Stomach (tissue), 8 donors: ENCODE measurements at regions not wholly inside any gene's neighbourhood (a gene's known extent, or its start where the extent isn't known, plus 50 kb on each side); places are given as distances from the start of the nearest gene placed in this dataset.

Experiments
- DNase-seq, 2 donors: peaks; one replicate each; pipeline versions ENCODE4 v3.0.0 to v3.0.0-alpha.2; 2013 to 2019
- H3K27ac ChIP-seq, 5 donors: fragments of 200-600 bp in 4 of 5; sonication (generic) in 4 of 5; one replicate each; pipeline ENCODE4 v1.5.1; 2013 to 2019; ENCODE audit warnings: mild to moderate bottlenecking in 1 of 5, moderate library complexity in 1 of 5
- H3K27me3 ChIP-seq, 3 donors: fragments of 200-600 bp; sonication (generic); one replicate each; pipeline ENCODE4 v1.5.1; 2017 to 2019; ENCODE audit warnings: mixed run types in 1 of 3
- H3K36me3 ChIP-seq, 4 donors: fragments of 200-600 bp; sonication (generic); 1 replicate in 3 of 4; 2 replicates in 1 of 4; pipeline ENCODE4 v1.5.1; 2016 to 2019
- H3K4me1 ChIP-seq, 4 donors: fragments of 200-600 bp; sonication (generic); one replicate each; pipeline ENCODE4 v1.5.1; 2016 to 2019
- H3K4me3 ChIP-seq, 4 donors: fragments of 200-600 bp; sonication (generic) in 3 of 4; one replicate each; pipeline ENCODE4 v1.5.1; 2016 to 2019; ENCODE audit warnings: mild to moderate bottlenecking in 1 of 4
- H3K9me3 ChIP-seq, 4 donors: fragments of 200-600 bp; sonication (generic); one replicate each; pipeline ENCODE4 v1.5.1; 2016 to 2019
- EP300 ChIP-seq: sonication (generic); formaldehyde crosslinking; IDR thresholded peaks from one replicate; pipeline ENCODE4 v1.6.1; 2017; ENCODE audit warnings: antibody characterized with exemption
- POLR2A ChIP-seq, 4 donors: fragments of 450-650 bp; IDR thresholded peaks; one replicate each; pipeline ENCODE4 v1.6.1; 2016; ENCODE audit warnings: antibody characterized with exemption in 4 of 4, control low read depth in 2 of 4, mild to moderate bottlenecking in 1 of 4, moderate library complexity in 1 of 4
- POLR2AphosphoS5 ChIP-seq, 3 donors: sonication (generic); formaldehyde crosslinking; IDR thresholded peaks; one replicate each; pipeline ENCODE4 v1.6.1; 2016; ENCODE audit warnings: antibody characterized with exemption in 3 of 3
- WGBS, 5 donors: extraction: QIAGEN DNeasy Blood & Tissue Kit in 3 of 5; methylation state at CpG; one replicate each; pipeline versions ENCODE4 v1.1.5 to v1.1.7; 2013 to 2018; 5-methylcytosine and 5-hydroxymethylcytosine counted together
- intact Hi-C: fragments of 100-400 bp; cut with DNase I; formaldehyde crosslinking; loops from one replicate; pipeline ENCODE4 v1.15.1; 2023; ENCODE audit warnings: low total_unique reads
- TF ChIP-seq, protein P1 (sequence below), 7 experiments: fragments of 450-650 bp in 4 of 7; fragments of 200-600 bp in 3 of 7; sonication (generic) in 3 of 7; IDR thresholded peaks; one replicate each; pipeline ENCODE4 v1.5.1; 2016 to 2019; ENCODE audit warnings: antibody characterized with exemption in 7 of 7, control low read depth in 2 of 7, mild to moderate bottlenecking in 1 of 7
- donor health status: healthy with polysubstance abuse.
- donor health status: Bipolar disorder and iron deficiency.
- donor health status: healthy.

DNA sequence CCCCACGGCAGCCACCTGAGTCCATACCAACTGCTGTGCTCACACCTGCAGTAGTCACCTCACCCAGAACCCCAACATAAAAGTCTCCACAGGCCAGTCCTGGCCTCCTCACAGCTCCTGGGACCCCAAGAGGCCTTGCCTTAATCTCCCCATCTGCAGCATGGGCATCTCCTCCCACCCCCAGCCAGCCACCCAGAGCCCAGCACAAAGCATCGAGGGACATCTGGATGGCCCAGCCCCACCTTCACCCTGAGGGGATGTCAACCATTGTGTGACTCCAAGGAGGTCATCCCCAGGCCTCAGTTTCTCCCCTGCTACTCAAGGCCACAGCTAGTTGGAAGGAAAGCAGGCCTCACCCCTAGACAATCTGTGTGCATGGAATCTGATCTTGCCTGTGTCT lies 1775.3 kb downstream of the TP53TG3F start:
- WGBS, 5 donors: 55 to 78% (median 67%) methylated on average over 1 to 2 of the region's 2 CpGs
- no peak overlapping the region for H3K27ac ChIP-seq
- no peaks in the 10 kb centered on the region for H3K27me3 ChIP-seq
- no peak for DNase-seq
- TF ChIP-seq POLR2A (IDR thresholded peaks at IDR 0.05): no peak
- no peak for TF ChIP-seq POLR2AphosphoS5 (IDR thresholded peaks at IDR 0.05)
- no peak for TF ChIP-seq EP300
- TF ChIP-seq, protein P1, sequence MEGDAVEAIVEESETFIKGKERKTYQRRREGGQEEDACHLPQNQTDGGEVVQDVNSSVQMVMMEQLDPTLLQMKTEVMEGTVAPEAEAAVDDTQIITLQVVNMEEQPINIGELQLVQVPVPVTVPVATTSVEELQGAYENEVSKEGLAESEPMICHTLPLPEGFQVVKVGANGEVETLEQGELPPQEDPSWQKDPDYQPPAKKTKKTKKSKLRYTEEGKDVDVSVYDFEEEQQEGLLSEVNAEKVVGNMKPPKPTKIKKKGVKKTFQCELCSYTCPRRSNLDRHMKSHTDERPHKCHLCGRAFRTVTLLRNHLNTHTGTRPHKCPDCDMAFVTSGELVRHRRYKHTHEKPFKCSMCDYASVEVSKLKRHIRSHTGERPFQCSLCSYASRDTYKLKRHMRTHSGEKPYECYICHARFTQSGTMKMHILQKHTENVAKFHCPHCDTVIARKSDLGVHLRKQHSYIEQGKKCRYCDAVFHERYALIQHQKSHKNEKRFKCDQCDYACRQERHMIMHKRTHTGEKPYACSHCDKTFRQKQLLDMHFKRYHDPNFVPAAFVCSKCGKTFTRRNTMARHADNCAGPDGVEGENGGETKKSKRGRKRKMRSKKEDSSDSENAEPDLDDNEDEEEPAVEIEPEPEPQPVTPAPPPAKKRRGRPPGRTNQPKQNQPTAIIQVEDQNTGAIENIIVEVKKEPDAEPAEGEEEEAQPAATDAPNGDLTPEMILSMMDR (IDR thresholded peaks at IDR 0.05): no peak
- peaks cover 5 to 46% (median 34%) of the 10 kb centered on the region in 4 donors for H3K9me3 ChIP-seq
- H3K4me3 ChIP-seq: no peak overlapping the region
- intact Hi-C loops: no loop called here
- H3K4me1 ChIP-seq: no peaks in the 10 kb centered on the region
- no peaks in the 10 kb centered on the region for H3K36me3 ChIP-seq

DNA sequence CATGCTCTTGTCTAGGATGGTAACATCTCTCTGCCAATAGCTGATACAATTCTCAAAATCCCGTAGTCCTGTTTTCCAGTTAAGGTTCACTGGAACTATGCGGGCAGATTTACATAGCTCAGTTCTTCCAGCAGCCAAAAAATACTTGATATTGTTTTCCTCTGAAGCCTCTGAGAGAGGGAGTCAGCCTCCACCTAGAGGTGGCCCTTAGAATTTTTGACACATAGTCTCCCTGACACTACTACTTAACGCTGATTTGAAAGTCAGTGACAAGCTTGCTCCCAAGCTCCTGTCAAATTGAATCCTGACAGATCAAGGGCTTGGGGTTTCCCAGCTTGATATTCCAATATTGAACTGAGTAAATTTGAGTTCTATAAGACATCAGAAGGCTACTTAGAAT lies 1780.1 kb downstream of the TP53TG3F start:
- intact Hi-C loops: no loop called here
- Histone ChIP-seq H3K36me3 (no peaks in the 10 kb centered on the region), H3K27me3 (no peaks in the 10 kb centered on the region), H3K4me1 (no peaks in the 10 kb centered on the region), H3K4me3 (no peak overlapping the region), H3K9me3 (peaks cover 0 to 19% (median 13%) of the 10 kb centered on the region in 4 donors), H3K27ac (no peak overlapping the region)
- no peak for DNase-seq
- WGBS, 5 donors: 74 to 96% (median 77%) methylated on average over 3 of the region's 3 CpGs
- TF ChIP-seq POLR2A (IDR thresholded peaks at IDR 0.05) (no peak), POLR2AphosphoS5 (IDR thresholded peaks at IDR 0.05) (no peak), EP300 (no peak)
- TF ChIP-seq, protein P1 (IDR thresholded peaks at IDR 0.05): no peak

DNA sequence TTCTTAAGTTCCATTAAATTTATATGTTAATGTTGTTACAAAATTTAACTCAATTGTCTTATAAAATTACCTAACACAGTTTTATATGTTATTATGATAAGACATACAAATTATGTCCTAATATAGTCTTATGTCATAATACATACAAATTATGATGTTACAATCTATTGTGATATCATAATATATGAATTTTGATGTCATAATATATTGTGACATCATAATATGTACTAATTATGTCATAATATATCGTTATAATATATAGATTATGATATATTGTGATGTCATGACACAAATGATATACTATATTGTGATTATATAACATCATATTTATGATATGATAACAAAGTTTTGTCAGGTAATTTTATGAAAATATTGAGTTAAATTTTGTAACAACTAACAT lies 1789.6 kb downstream of the TP53TG3F start:
- Histone ChIP-seq H3K4me1 (no peaks in the 10 kb centered on the region), H3K27me3 (no peaks in the 10 kb centered on the region), H3K36me3 (no peaks in the 10 kb centered on the region), H3K27ac (no peak overlapping the region), H3K9me3 (peaks cover 5 to 32% (median 18%) of the 10 kb centered on the region in 4 donors), H3K4me3 (no peak overlapping the region)
- DNase-seq: no peak
- TF ChIP-seq EP300 (no peak), POLR2AphosphoS5 (IDR thresholded peaks at IDR 0.05) (no peak), POLR2A (IDR thresholded peaks at IDR 0.05) (no peak)
- TF ChIP-seq, protein P1 (IDR thresholded peaks at IDR 0.05): no peak
- intact Hi-C loops: no loop called here
- 0 to 7% (median 4%) methylated on average over 1 of the region's 1 CpG for WGBS, 5 donors

DNA sequence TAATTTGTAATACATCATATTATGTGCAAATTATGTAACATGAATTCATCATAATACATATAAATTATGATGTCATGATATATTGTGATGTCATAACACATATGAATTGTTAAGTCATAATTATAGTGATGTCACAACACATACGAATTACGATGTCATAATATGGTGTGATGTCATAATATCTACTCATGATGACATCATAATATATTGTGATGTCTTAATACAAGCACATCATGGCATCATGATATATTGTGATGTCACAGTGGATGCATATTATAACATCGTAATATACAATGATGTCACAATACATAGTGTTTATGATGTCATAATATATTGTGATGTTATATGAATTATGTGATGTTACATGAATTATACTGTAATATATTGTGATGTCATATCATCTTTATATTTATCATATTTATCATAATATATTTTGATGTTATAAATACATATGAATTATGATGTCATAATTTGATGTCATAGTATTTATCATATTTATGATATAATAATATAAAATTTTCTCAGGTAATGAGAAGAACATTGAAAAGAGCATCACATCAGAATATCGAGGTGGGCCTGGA lies 1793.0 kb downstream of the TP53TG3F start:
- Histone ChIP-seq H3K27ac (no peak overlapping the region), H3K9me3 (peaks cover 5 to 52% (median 27%) of the 10 kb centered on the region in 4 donors), H3K36me3 (no peaks in the 10 kb centered on the region), H3K4me3 (no peak overlapping the region), H3K4me1 (no peaks in the 10 kb centered on the region), H3K27me3 (no peaks in the 10 kb centered on the region)
- DNase-seq: no peak
- no peak for TF ChIP-seq POLR2AphosphoS5 (IDR thresholded peaks at IDR 0.05)
- TF ChIP-seq EP300: no peak
- TF ChIP-seq POLR2A (IDR thresholded peaks at IDR 0.05): no peak
- TF ChIP-seq, protein P1 (IDR thresholded peaks at IDR 0.05): no peak
- intact Hi-C loops: no loop called here
- WGBS, 5 donors: 79 to 85% (median 81%) methylated on average over 4 of the region's 4 CpGs
